ENCODE measurements at regions not wholly inside any gene's neighbourhood (a gene's known extent, or its start where the extent isn't known, plus 50 kb on each side); places are given as distances from the start of the nearest gene placed in this dataset.
"Not testable (repeated sequence)": the region's sequence is repeated elsewhere in the genome, so short reads cannot be mapped to it uniquely, and the experiment has no call there.

- FAIRE-seq, result no peak
Measured at GRCh38 chr20:46785958-46786357, 76.5 kb downstream of the SLC2A10 start.

GRCh38 chr20:46786566-46786965 is 77.1 kb downstream of the SLC2A10 start:
- no peak for FAIRE-seq

GRCh38 chr20:46787991-46788762 is 78.7 kb downstream of the SLC2A10 start:
- no peak for FAIRE-seq

GRCh38 chr20:46788763-46789091 is 79.3 kb downstream of the SLC2A10 start:
- FAIRE-seq, result not testable (repeated sequence)

- FAIRE-seq, result no peak
Measured at GRCh38 chr20:46789339-46790028, 80.0 kb downstream of the SLC2A10 start.

GRCh38 chr20:46791722-46792416 is 82.4 kb downstream of the SLC2A10 start:
- FAIRE-seq, result no peak

GRCh38 chr20:46797206-46797605 is 87.8 kb downstream of the SLC2A10 start:
- no peak for FAIRE-seq

- FAIRE-seq, result no peak
Measured at GRCh38 chr20:46798430-46798829, 89.0 kb downstream of the SLC2A10 start.

GRCh38 chr20:46799781-46800408 is 90.4 kb downstream of the SLC2A10 start:
- FAIRE-seq, result no peak

- no peak for FAIRE-seq
Measured at GRCh38 chr20:46800409-46800804, 91.0 kb downstream of the SLC2A10 start.

GRCh38 chr20:46801003-46801702 is 91.7 kb downstream of the SLC2A10 start:
- FAIRE-seq, result no peak

- FAIRE-seq, result no peak
Measured at GRCh38 chr20:46802722-46803121, 91.9 kb upstream of the EYA2 start.

GRCh38 chr20:46803123-46804020 is 91.3 kb upstream of the EYA2 start:
- FAIRE-seq, result no peak

- FAIRE-seq, result no peak
Measured at GRCh38 chr20:46804126-46804525, 90.5 kb upstream of the EYA2 start.

- no peak for FAIRE-seq
Measured at GRCh38 chr20:46805836-46806235, 88.8 kb upstream of the EYA2 start.

- FAIRE-seq, result no peak
Measured at GRCh38 chr20:46807998-46808397, 86.6 kb upstream of the EYA2 start.

GRCh38 chr20:46808565-46808964 is 86.1 kb upstream of the EYA2 start:
- FAIRE-seq, result peak; percentile 18

- no peak for FAIRE-seq
Measured at GRCh38 chr20:46809706-46810360, 84.8 kb upstream of the EYA2 start.

- FAIRE-seq, result no peak
Measured at GRCh38 chr20:46810448-46811223, 84.0 kb upstream of the EYA2 start.
